Hematopoietic multipotent progenitor cell treated with erythropoietin and hydrocortisone succinate and interleukin-3 and kit ligand, for 15 days (in vitro differentiated cells): ENCODE measurements at regions not wholly inside any gene's neighbourhood (a gene's known extent, or its start where the extent isn't known, plus 50 kb on each side); places are given as distances from the start of the nearest gene placed in this dataset.
"Not testable (repeated sequence)": the region's sequence is repeated elsewhere in the genome, so short reads cannot be mapped to it uniquely, and the experiment has no call there.

Source experiments
- DNase-seq: peaks from one replicate; pipeline ENCODE4 v3.0.0-alpha.2; 2015; ENCODE audit warnings: low spot score

DNA sequence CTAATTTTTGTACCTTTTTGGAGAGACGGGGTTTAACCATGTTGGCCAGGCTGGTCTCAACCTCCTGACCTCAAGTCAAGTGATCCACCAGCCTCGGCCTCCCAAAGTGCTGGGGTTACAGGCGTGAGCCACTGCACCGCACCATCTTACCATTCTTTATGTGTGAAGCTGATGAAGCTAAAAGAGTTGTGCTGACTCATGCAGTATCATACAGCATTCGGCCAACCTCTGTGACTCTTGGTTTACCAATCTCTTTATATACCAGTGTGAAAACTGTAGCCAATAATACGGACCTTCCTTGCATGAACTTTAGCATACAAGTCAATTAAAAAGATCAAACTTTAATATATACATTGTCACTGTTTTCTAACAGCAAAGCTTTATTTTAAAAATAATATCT is 878.2 kb upstream of the MBL2 start:
- DNase-seq = no peak

GRCh38 chr10:53647221-53647620 is 874.6 kb upstream of the MBL2 start:
- DNase-seq = not testable (repeated sequence)

DNA sequence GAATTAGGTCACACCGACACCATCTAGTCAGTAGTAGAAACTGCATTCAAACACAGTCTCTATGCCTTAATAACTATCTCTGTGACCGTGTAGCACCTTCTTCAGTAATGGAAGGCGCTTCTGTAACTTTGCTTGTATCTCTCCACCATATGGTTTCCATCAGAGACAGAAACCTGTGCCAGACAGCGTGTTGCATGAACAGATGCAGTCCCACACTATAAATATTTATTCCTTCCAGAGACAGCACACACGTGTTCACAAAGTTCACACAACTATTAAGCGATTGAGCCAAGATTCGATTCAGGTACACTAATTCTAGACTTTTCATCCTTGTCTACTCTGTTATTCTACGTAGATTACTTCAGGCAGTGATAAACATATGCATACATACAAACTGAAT is 873.9 kb upstream of the MBL2 start:
- no peak for DNase-seq

GRCh38 chr10:53645951-53646350 is 873.4 kb upstream of the MBL2 start:
- no peak for DNase-seq

- no peak for DNase-seq
Observed at GRCh38 chr10:53638006-53638405, 865.4 kb upstream of the MBL2 start.

DNA sequence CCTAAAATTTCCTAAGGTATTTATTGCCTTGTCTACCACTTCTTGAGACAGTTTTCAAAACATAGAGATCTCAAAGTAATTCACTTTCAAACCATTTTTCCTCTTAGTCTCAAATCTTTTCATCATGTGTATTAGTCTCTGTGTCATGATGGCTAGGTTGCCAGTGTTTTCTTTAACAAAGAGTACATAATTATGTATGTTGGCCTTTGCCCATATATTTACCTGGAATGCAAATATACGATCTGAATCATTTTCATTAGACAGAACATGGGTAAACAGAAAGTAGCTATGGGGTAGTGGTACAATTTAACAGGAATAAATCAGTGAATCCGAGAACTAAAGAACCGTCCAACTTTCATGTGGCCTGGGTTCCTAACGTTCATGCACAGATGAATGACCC is 852.1 kb upstream of the MBL2 start:
- no peak for DNase-seq

DNA sequence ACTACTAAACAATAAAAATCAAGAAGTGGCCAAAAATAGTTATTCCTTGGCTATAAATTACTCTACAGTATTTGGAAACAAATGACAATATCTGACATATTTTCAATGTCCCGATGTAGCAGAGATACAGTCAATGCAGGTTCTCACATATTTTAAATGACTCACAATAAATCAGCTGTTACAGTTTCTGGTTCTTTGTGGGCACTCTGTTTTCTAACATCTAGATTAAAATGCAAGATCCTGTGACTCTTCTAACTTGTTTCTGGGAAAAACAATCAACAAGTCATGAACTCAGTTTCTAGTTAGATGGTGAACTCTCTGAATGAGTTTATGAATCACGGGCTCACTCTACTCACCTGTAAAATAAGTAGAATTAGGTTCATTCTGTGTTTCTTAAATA is 849.6 kb upstream of the MBL2 start:
- DNase-seq = no peak

- DNase-seq = no peak
Observed at GRCh38 chr10:53619671-53620070, 847.1 kb upstream of the MBL2 start.

DNA sequence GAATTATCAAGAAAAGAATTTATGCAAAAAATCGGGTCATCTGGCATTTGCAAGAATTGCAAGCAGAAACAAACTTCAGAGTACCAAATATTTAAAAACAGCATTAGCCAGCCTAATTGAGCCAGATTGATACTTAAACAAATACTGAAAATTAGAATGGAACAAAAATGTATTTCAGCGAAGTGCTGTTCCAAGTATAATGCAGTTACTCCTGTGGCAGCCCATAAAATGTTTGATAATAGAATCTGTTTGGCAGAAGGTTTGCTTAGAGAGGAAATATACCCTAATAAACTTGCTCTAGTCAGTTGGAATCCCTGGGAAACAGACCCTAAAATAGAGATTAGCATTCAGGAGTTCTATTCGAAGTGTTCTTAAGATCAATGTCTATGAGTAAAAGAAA is 835.1 kb upstream of the MBL2 start:
- DNase-seq = no peak

DNA sequence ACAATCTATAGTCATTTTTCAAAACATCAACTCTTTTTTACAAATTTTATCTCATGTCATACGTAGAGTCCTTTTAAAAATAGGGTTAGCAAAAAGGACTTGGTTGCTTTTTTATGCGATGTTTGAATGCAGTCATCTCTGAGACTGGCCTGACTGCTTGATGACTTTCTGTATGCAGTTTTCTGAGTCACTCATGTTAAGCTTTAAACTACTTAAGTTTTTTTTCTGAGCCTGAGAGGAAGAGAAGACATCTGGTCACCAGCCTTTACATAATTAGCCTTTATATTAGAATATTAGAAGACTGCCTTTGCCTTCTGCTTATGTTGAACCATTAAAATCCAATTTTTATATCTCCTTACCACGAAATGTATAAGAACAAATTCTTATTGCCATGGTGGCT is 834.4 kb upstream of the MBL2 start:
- no peak for DNase-seq

DNA sequence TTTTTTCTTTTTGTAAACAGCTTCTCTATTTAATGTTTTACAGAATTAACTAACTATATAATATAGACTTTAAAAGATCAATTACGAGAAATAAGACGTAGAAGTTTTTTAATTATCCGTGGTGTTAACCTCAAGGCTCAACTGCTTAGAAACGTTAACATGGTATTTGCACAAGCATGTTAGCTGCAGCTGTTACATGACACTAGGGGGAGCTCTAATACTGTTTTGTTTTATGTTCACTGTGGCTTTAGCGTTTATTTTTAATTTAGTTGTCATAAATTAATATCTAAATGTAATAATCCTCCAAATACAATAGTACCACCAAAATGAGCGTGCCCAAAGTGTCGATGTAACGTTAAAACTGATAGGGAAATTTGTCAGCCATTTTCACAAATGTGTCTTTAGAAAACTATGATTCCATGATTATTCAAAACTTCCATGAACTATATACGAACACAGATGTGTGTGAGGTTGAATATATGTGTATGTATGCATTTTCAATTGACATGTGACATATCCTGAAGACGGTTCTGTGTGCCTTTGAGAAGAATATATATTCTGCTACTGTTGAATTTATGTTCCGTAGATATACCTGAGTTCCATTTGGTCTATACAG is 828.8 kb upstream of the MBL2 start:
- DNase-seq = peak; percentile 15

GRCh38 chr10:53598914-53599313 is 826.3 kb upstream of the MBL2 start:
- no peak for DNase-seq

DNA sequence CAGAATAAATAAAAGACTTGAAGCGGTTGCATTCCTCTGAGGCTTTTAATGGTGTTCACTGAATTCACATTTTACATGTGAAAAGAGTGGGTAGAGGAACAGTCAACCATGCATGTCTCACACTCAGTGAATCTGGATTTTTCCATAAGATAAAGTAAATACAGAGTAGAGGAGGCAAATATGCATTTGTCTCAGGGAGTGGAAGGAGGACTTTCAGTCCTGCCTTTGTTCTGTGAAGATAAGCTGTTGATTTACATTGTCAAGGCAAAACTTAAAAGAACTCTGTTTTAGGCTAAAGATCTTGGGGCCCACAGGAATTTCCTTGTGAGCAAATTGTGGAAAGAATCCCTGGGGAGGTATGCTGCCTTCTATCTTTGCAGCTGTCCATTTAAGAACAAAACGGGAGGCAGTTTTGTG is 825.3 kb upstream of the MBL2 start:
- DNase-seq = no peak

GRCh38 chr10:53580465-53580864 is 807.9 kb upstream of the MBL2 start:
- no peak for DNase-seq

GRCh38 chr10:53579773-53580172 is 807.2 kb upstream of the MBL2 start:
- DNase-seq = no peak

DNA sequence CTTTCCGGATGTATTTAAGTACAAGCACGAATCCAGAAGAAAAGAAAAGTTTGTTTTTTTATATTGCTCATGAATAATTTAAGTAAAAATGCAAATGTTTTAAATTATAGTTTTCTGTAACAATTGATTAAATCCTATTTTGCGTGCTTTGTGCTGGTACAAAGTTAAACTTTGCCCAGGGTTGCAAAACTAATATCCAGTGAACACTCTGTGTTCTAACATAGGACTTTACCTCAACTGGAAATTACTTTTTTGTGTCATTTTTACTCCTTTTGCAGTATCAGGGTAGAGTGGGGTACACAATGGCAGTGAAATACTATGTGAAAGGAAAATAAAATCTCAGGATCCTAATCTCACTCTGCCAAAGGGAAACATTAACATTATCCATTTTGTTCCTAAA is 801.4 kb upstream of the MBL2 start:
- no peak for DNase-seq

- no peak for DNase-seq
Observed at GRCh38 chr10:53573498-53573897, 800.9 kb upstream of the MBL2 start.

DNA sequence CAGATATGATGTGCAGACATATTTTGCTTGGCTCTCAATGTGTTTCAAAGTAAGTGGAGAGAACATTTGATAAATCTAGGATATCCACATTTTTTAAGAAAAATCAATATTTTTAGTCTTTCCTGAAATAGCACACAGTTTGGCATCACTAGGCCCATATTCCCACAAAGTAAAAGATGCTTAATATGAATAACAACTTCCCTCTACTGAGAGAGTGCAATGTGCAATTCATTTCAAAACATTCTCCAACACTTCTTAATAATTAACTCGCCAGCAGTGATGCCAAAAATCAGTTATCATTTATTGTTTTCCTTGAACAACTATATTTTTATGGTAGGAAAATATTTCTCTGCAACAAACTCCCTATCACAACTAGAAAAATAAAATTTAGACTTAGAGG is 800.2 kb upstream of the MBL2 start:
- no peak for DNase-seq

DNA sequence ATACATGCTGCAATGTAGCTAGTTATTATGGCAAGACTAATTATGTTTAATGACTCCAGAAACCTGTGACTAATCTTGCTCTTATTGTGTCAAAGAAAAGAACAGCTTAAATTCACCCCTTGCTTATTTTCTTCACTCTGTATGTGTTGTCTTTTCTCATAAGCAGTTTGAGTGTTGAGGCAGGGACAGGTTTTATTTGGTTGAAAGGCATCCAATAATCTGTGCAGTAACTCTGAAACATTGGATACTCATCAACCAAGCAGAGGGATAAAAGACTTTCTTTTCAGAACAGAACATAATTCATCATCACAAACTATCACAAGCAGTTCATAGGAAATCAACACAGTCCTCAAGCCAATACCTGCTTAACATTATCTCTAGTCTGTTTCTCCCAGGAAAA is 797.6 kb upstream of the MBL2 start:
- DNase-seq = no peak

- no peak for DNase-seq
Observed at GRCh38 chr10:53569455-53569854, 796.9 kb upstream of the MBL2 start.

- no peak for DNase-seq
Observed at GRCh38 chr10:53548664-53549063, 776.1 kb upstream of the MBL2 start.

- DNase-seq = no peak
Observed at GRCh38 chr10:53547364-53547763, 774.8 kb upstream of the MBL2 start.

GRCh38 chr10:53543410-53543809 is 770.8 kb upstream of the MBL2 start:
- no peak for DNase-seq

GRCh38 chr10:53537508-53537907 is 764.9 kb upstream of the MBL2 start:
- DNase-seq = no peak

- DNase-seq = no peak
Observed at GRCh38 chr10:53536322-53536721, 763.7 kb upstream of the MBL2 start.
